Aorta (tissue), 5 donors: ENCODE measurements at regions not wholly inside any gene's neighbourhood (a gene's known extent, or its start where the extent isn't known, plus 50 kb on each side); places are given as distances from the start of the nearest gene placed in this dataset.

ENCODE experiments used
- ATAC-seq: fragments of 200-7000 bp; cut with Tn5 transposase; one replicate; pipeline ENCODE4 v1.9.1; 2022; ENCODE audit warnings: moderate library complexity; ENCODE audit not compliant: low FRiP score
- DNase-seq, 2 donors: peaks; one replicate each; pipeline ENCODE4 v3.0.0-alpha.2; 2020
- H3K27ac ChIP-seq, 2 donors: one replicate each; pipeline ENCODE4 v1.5.1; 2013; ENCODE audit warnings: low read length in 2 of 2, mild to moderate bottlenecking in 2 of 2, moderate library complexity in 2 of 2, control low read depth in 1 of 2, inconsistent platforms in 1 of 2, low read depth in 1 of 2
- H3K27me3 ChIP-seq, 2 donors: one replicate each; pipeline ENCODE4 v1.6.1; 2013; ENCODE audit warnings: control low read depth in 1 of 2, low read length in 1 of 2, mild to moderate bottlenecking in 1 of 2, moderate library complexity in 1 of 2; ENCODE audit not compliant: insufficient read depth in 2 of 2, control insufficient read depth in 1 of 2
- H3K36me3 ChIP-seq, 2 donors: one replicate each; pipeline ENCODE4 v1.6.1; 2013; ENCODE audit warnings: control low read depth in 1 of 2, low read length in 1 of 2, mild to moderate bottlenecking in 1 of 2; ENCODE audit not compliant: insufficient read depth in 2 of 2, control insufficient read depth in 1 of 2
- H3K4me1 ChIP-seq, 2 donors: one replicate each; pipeline ENCODE4 v1.6.1; 2013; ENCODE audit warnings: low read length in 2 of 2, control low read depth in 1 of 2, mild to moderate bottlenecking in 1 of 2, moderate library complexity in 1 of 2; ENCODE audit not compliant: insufficient read depth in 2 of 2, control insufficient read depth in 1 of 2
- H3K4me3 ChIP-seq, 2 donors: one replicate each; pipeline ENCODE4 v1.5.1; 2013; ENCODE audit warnings: low read length in 2 of 2, control low read depth in 1 of 2, mild to moderate bottlenecking in 1 of 2
- H3K9me3 ChIP-seq: one replicate; pipeline ENCODE4 v1.6.1; 2013; ENCODE audit warnings: mild to moderate bottlenecking, low read length; ENCODE audit not compliant: control insufficient read depth
- WGBS, 2 donors: extraction: QIAGEN DNeasy Blood & Tissue Kit; methylation state at CpG; one replicate each; pipeline ENCODE4 v1.1.7; 2013; 5-methylcytosine and 5-hydroxymethylcytosine counted together
- intact Hi-C, 2 donors: fragments of 100-400 bp; cut with DNase I; formaldehyde crosslinking; loops; one replicate each; pipeline versions ENCODE4 v1.14.2 to v1.15.0; 2022
- donor health status: healthy with polysubstance abuse.
- donor health status: Bipolar disorder and iron deficiency.
- donor health status: DM: no; HTN: no; CAD: no.
- donor health status: DM: no; HTN: no; CAD: no.
- donor health status: DM: yes; HTN: yes; CAD: no.

- Histone ChIP-seq H3K27me3 (no peaks in the 10 kb centered on the region), H3K9me3 (no peaks in the 10 kb centered on the region), H3K4me3 (no peak overlapping the region), H3K4me1 (no peaks in the 10 kb centered on the region), H3K27ac (no peak overlapping the region), H3K36me3 (no peaks in the 10 kb centered on the region)
- intact Hi-C loops: no loop called here
- ATAC-seq (no peak), DNase-seq (no peak)
- WGBS, 2 donors: 6% methylated on average over 3 of the region's 3 CpGs
Observed at GRCh38 chr12:111174961-111175345, 193.9 kb downstream of the PHETA1 start.

- Histone ChIP-seq H3K36me3 (no peaks in the 10 kb centered on the region), H3K9me3 (no peaks in the 10 kb centered on the region), H3K4me1 (no peaks in the 10 kb centered on the region), H3K27me3 (no peaks in the 10 kb centered on the region), H3K27ac (no peak overlapping the region), H3K4me3 (no peak overlapping the region)
- 61 to 64% methylated on average over 8 of the region's 8 CpGs for WGBS, 2 donors
- intact Hi-C loops: no loop called here
- ATAC-seq: no peak
- no peak for DNase-seq
Observed at GRCh38 chr12:111174251-111174960, 194.5 kb downstream of the PHETA1 start.

- intact Hi-C loops: no loop called here
Observed at GRCh38 chr12:111173836-111174235, 195.1 kb downstream of the PHETA1 start.

GRCh38 chr12:111173391-111173790 lies 195.5 kb downstream of the PHETA1 start:
- Histone ChIP-seq H3K4me3 (no peak overlapping the region), H3K27ac (no peak overlapping the region), H3K9me3 (no peaks in the 10 kb centered on the region), H3K4me1 (no peaks in the 10 kb centered on the region), H3K36me3 (no peaks in the 10 kb centered on the region), H3K27me3 (no peaks in the 10 kb centered on the region)
- intact Hi-C loops: no loop called here
- DNase-seq (no peak), ATAC-seq (no peak)
- 88 to 91% methylated on average over 5 of the region's 5 CpGs for WGBS, 2 donors

More at GRCh38 chr12:111173836-111174235, 195.1 kb downstream of the PHETA1 start:
- no peak for ATAC-seq
- Histone ChIP-seq H3K4me1 (no peaks in the 10 kb centered on the region), H3K27me3 (no peaks in the 10 kb centered on the region), H3K9me3 (no peaks in the 10 kb centered on the region), H3K27ac (no peak overlapping the region), H3K4me3 (no peak overlapping the region), H3K36me3 (no peaks in the 10 kb centered on the region)
- WGBS, 2 donors: 87% methylated on average over 3 of the region's 3 CpGs
- no peak for DNase-seq

GRCh38 chr12:111172786-111173185 lies 196.1 kb downstream of the PHETA1 start:
- Histone ChIP-seq H3K4me3 (no peak overlapping the region), H3K36me3 (no peaks in the 10 kb centered on the region), H3K4me1 (no peaks in the 10 kb centered on the region), H3K27me3 (no peaks in the 10 kb centered on the region), H3K27ac (no peak overlapping the region), H3K9me3 (no peaks in the 10 kb centered on the region)
- WGBS, 2 donors: 51 to 56% methylated on average over 8 of the region's 8 CpGs
- no peak for ATAC-seq
- no peak for DNase-seq
- intact Hi-C loops: no loop called here

- DNase-seq (no peak), ATAC-seq (no peak)
- WGBS, 2 donors: 92 to 93% methylated on average over 9 of the region's 9 CpGs
- Histone ChIP-seq H3K9me3 (no peaks in the 10 kb centered on the region), H3K4me1 (no peaks in the 10 kb centered on the region), H3K4me3 (no peak overlapping the region), H3K27ac (no peak overlapping the region), H3K36me3 (no peaks in the 10 kb centered on the region), H3K27me3 (no peaks in the 10 kb centered on the region)
- intact Hi-C loops: no loop called here
Observed at GRCh38 chr12:111171832-111172231, 197.1 kb downstream of the PHETA1 start.

- no peaks in the 10 kb centered on the region for H3K36me3 ChIP-seq
- H3K4me1 ChIP-seq: no peaks in the 10 kb centered on the region
- WGBS, 2 donors: 81 to 84% methylated on average over 9 of the region's 9 CpGs
- no peak overlapping the region for H3K4me3 ChIP-seq
- no peaks in the 10 kb centered on the region for H3K27me3 ChIP-seq
- intact Hi-C loops: no loop called here
- DNase-seq (peak in 1 of 2 donors; percentile 69), ATAC-seq (no peak)
- no peak overlapping the region for H3K27ac ChIP-seq
- H3K9me3 ChIP-seq: no peaks in the 10 kb centered on the region
Observed at GRCh38 chr12:111171345-111171744, 197.6 kb downstream of the PHETA1 start.

GRCh38 chr12:111170543-111170942 lies 198.4 kb downstream of the PHETA1 start:
- Histone ChIP-seq H3K27ac (no peak overlapping the region), H3K27me3 (no peaks in the 10 kb centered on the region), H3K9me3 (no peaks in the 10 kb centered on the region), H3K4me3 (no peak overlapping the region), H3K36me3 (no peaks in the 10 kb centered on the region), H3K4me1 (no peaks in the 10 kb centered on the region)
- intact Hi-C loops: no loop called here
- no peak for DNase-seq
- whole genome bisulfite sequencing, 2 donors: 60 to 68% methylated on average over 8 of the region's 8 CpGs
- ATAC-seq: no peak

- Histone ChIP-seq H3K27me3 (no peaks in the 10 kb centered on the region), H3K36me3 (no peaks in the 10 kb centered on the region), H3K27ac (no peak overlapping the region), H3K4me3 (no peak overlapping the region), H3K4me1 (no peaks in the 10 kb centered on the region), H3K9me3 (no peaks in the 10 kb centered on the region)
- intact Hi-C loops: no loop called here
- WGBS, 2 donors: 76 to 77% methylated on average over 13 of the region's 13 CpGs
- DNase-seq: no peak
- ATAC-seq: no peak
Observed at GRCh38 chr12:111169456-111169855, 199.4 kb downstream of the PHETA1 start.
